Loucy (cell line): ENCODE measurements at regions not wholly inside any gene's neighbourhood (a gene's known extent, or its start where the extent isn't known, plus 50 kb on each side); places are given as distances from the start of the nearest gene placed in this dataset.

Source experiments
- H2AFZ ChIP-seq: fragments of 200-600 bp; sonication (generic); 2 replicates; pipeline ENCODE4 v1.6.0; 2016; ENCODE audit warnings: antibody characterized with exemption, mild to moderate bottlenecking, low read length, moderate library complexity
- H3F3A ChIP-seq: fragments of 200-600 bp; 2 replicates; pipeline ENCODE4 v1.6.0; 2016; ENCODE audit warnings: antibody characterized with exemption, low read depth, mild to moderate bottlenecking
- H3K27me3 ChIP-seq: fragments of 200-600 bp; sonication (generic); 2 replicates; pipeline ENCODE4 v1.6.1; 2014; ENCODE audit warnings: low read length, mild to moderate bottlenecking; ENCODE audit not compliant: insufficient read depth, poor library complexity, severe bottlenecking
- H3K36me3 ChIP-seq: fragments of 200-600 bp; sonication (generic); 2 replicates; pipeline ENCODE4 v1.6.1; 2016; ENCODE audit warnings: low read length; ENCODE audit not compliant: insufficient read depth
- H3K4me1 ChIP-seq: fragments of 200-600 bp; sonication (generic); 2 replicates; pipeline ENCODE4 v1.5.1; 2014; ENCODE audit warnings: low read length, mild to moderate bottlenecking; ENCODE audit not compliant: insufficient read depth, poor library complexity, severe bottlenecking
- H3K4me2 ChIP-seq: fragments of 200-600 bp; sonication (generic); 2 replicates; pipeline ENCODE4 v1.6.0; 2014; ENCODE audit warnings: antibody characterized with exemption, low read length, low read depth, mild to moderate bottlenecking; ENCODE audit not compliant: poor library complexity, severe bottlenecking
- H3K4me3 ChIP-seq: fragments of 200-600 bp; sonication (generic); 2 replicates; pipeline ENCODE4 v1.5.1; 2014; ENCODE audit warnings: low read length, mild to moderate bottlenecking, mixed read lengths; ENCODE audit not compliant: poor library complexity, severe bottlenecking
- H3K79me2 ChIP-seq: fragments of 200-600 bp; sonication (generic); 2 replicates; pipeline ENCODE4 v1.6.1; 2014; ENCODE audit warnings: low read length; ENCODE audit not compliant: insufficient read depth
- H3K9ac ChIP-seq: fragments of 200-600 bp; sonication (generic); 2 replicates; pipeline ENCODE4 v1.6.0; 2014; ENCODE audit warnings: mild to moderate bottlenecking, low read depth, low read length, moderate library complexity; ENCODE audit not compliant: poor library complexity, severe bottlenecking
- H3K9me2 ChIP-seq: fragments of 200-600 bp; sonication (generic); replicated peaks from 2 replicates; pipeline ENCODE4 v1.6.1; 2016; ENCODE audit warnings: low read depth, low read length, mixed read lengths
- H3K9me3 ChIP-seq: fragments of 200-600 bp; sonication (generic); 2 replicates; pipeline ENCODE4 v1.6.1; 2014; ENCODE audit warnings: mild to moderate bottlenecking, antibody characterized with exemption, low read length, low read depth; ENCODE audit not compliant: insufficient read depth
- H4K20me1 ChIP-seq: fragments of 200-600 bp; sonication (generic); 2 replicates; pipeline ENCODE4 v1.6.0; 2014; ENCODE audit warnings: antibody characterized with exemption, low read length, mild to moderate bottlenecking; ENCODE audit not compliant: insufficient read depth, poor library complexity, severe bottlenecking
- EZH2phosphoT487 ChIP-seq: fragments of 200-600 bp; IDR thresholded peaks from 2 replicates; pipeline ENCODE4 v1.6.1; 2018; ENCODE audit warnings: antibody characterized with exemption, mild to moderate bottlenecking, moderate library complexity, borderline replicate concordance
- TF ChIP-seq, protein P1 (sequence below): fragments of 200-600 bp; sonication (generic); conservative IDR thresholded peaks from 2 replicates; pipeline ENCODE4 v1.5.1; 2014; ENCODE audit warnings: mild to moderate bottlenecking, antibody characterized with exemption, low read length

DNA sequence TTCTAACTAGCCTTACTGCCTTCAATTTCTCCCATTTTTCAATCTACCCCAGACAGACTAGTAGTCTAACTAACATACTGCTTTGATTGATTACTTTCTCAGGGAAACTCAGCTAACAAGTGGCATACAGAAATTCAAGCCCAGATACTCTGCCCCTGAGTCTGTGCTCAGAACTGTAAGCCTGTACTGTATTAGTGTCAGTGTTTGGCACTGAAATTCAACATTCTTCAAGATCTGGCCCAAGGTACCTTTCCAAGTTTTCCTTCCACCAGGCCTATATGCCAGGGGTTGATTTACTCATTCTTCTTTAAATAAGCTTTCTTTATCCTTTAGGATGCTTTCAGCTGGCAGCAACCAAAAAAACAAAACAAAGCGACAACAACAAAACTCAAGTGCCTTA lies 433.2 kb upstream of the MARCKS start:
- H3K9me2 ChIP-seq: no peaks in the 10 kb centered on the region
- TF ChIP-seq EZH2phosphoT487: no peak
- TF ChIP-seq, protein P1, sequence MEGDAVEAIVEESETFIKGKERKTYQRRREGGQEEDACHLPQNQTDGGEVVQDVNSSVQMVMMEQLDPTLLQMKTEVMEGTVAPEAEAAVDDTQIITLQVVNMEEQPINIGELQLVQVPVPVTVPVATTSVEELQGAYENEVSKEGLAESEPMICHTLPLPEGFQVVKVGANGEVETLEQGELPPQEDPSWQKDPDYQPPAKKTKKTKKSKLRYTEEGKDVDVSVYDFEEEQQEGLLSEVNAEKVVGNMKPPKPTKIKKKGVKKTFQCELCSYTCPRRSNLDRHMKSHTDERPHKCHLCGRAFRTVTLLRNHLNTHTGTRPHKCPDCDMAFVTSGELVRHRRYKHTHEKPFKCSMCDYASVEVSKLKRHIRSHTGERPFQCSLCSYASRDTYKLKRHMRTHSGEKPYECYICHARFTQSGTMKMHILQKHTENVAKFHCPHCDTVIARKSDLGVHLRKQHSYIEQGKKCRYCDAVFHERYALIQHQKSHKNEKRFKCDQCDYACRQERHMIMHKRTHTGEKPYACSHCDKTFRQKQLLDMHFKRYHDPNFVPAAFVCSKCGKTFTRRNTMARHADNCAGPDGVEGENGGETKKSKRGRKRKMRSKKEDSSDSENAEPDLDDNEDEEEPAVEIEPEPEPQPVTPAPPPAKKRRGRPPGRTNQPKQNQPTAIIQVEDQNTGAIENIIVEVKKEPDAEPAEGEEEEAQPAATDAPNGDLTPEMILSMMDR: no peak
- H3K9ac ChIP-seq: no peak overlapping the region
- no peak overlapping the region for H2AFZ ChIP-seq
- no peaks in the 10 kb centered on the region for H3K9me3 ChIP-seq
- no peaks in the 10 kb centered on the region for H3K36me3 ChIP-seq
- no peak overlapping the region for H3K4me3 ChIP-seq
- H3K4me2 ChIP-seq: no peak overlapping the region
- no peaks in the 10 kb centered on the region for H4K20me1 ChIP-seq
- H3K4me1 ChIP-seq: no peaks in the 10 kb centered on the region
- no peaks in the 10 kb centered on the region for H3K27me3 ChIP-seq
- H3K79me2 ChIP-seq: no peaks in the 10 kb centered on the region
- no peaks in the 10 kb centered on the region for H3F3A ChIP-seq

DNA sequence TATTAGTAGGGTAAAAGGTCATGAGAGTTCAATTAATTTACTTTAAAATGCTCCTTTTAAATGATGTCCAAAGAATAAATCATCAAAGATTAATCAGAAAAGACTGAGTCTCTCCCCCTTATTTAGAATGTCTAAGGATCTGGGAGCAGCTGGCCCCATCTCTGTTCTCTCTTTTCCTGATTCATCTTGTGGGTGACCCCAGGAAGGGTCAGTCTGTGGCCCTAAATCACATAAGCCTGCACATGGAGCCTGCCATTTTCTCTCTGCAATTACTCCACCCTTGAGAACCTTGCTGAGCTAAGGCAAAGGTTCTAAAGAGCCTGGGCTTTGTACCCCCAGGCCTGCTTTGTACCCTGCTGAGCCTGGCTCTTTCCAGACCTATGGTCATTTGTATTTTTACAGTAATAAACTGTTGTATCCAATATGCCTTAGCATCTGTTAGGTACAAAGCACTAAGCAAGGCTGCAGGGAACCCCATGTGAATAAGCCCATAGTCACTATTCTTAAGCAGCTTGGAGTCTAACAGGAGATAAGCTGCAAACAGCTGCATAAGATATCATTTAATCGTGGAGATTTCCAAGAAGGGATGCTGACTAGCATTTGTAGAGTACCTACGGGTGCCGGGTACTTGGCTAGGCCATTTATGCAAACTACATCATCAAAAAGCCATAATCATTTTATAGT lies 431.0 kb upstream of the MARCKS start:
- no peaks in the 10 kb centered on the region for H3F3A ChIP-seq
- TF ChIP-seq, protein P1: no peak
- no peak for TF ChIP-seq EZH2phosphoT487
- H3K9me3 ChIP-seq: no peaks in the 10 kb centered on the region
- H3K9ac ChIP-seq: no peak overlapping the region
- no peaks in the 10 kb centered on the region for H3K4me1 ChIP-seq
- H3K4me2 ChIP-seq: no peak overlapping the region
- no peak overlapping the region for H3K4me3 ChIP-seq
- no peak overlapping the region for H2AFZ ChIP-seq
- H3K27me3 ChIP-seq: no peaks in the 10 kb centered on the region
- H4K20me1 ChIP-seq: no peaks in the 10 kb centered on the region
- H3K36me3 ChIP-seq: no peaks in the 10 kb centered on the region
- no peaks in the 10 kb centered on the region for H3K9me2 ChIP-seq
- H3K79me2 ChIP-seq: no peaks in the 10 kb centered on the region

DNA sequence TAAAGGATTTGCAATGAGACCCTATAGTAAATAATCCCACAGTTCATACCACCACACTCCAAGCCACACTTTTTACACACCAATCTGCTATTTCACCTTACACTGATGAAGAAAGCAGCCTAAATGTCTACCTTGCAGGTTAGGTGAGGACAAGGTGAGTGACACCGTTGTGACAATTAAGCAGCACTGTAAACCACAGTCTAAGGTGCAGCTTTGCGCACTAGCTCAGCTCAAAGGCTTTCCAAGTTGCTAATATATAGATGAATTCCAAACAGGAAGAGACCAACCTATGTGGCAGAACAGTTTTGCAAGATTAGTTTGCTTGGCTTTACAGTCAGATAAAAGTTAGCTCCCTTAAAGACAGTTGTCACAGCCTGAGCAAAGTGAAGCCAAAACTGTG lies 429.5 kb upstream of the MARCKS start:
- H3K27me3 ChIP-seq: no peaks in the 10 kb centered on the region
- no peaks in the 10 kb centered on the region for H3F3A ChIP-seq
- H3K4me3 ChIP-seq: no peak overlapping the region
- no peak for TF ChIP-seq EZH2phosphoT487
- TF ChIP-seq, protein P1: no peak
- H3K4me1 ChIP-seq: no peaks in the 10 kb centered on the region
- H3K4me2 ChIP-seq: no peak overlapping the region
- H3K9me3 ChIP-seq: no peaks in the 10 kb centered on the region
- H3K36me3 ChIP-seq: no peaks in the 10 kb centered on the region
- H2AFZ ChIP-seq: no peak overlapping the region
- no peak overlapping the region for H3K9ac ChIP-seq
- no peaks in the 10 kb centered on the region for H4K20me1 ChIP-seq
- no peaks in the 10 kb centered on the region for H3K79me2 ChIP-seq
- H3K9me2 ChIP-seq: no peaks in the 10 kb centered on the region
